Lower leg skin (tissue), 3 donors: ENCODE measurements at regions not wholly inside any gene's neighbourhood (a gene's known extent, or its start where the extent isn't known, plus 50 kb on each side); places are given as distances from the start of the nearest gene placed in this dataset.

ENCODE experiments used
- CTCF ChIP-seq, 3 donors: fragments of 450-650 bp; IDR thresholded peaks; one replicate each; pipeline ENCODE4 v1.5.1; 2016; ENCODE audit warnings: antibody characterized with exemption in 3 of 3, mild to moderate bottlenecking in 3 of 3, moderate library complexity in 2 of 3
- POLR2A ChIP-seq, 2 donors: fragments of 450-650 bp; IDR thresholded peaks; one replicate each; pipeline ENCODE4 v1.6.1; 2016 to 2017; ENCODE audit warnings: antibody characterized with exemption in 2 of 2, mild to moderate bottlenecking in 1 of 2, moderate library complexity in 1 of 2

GRCh38 chr18:75904416-75904815 lies 476.9 kb upstream of the SMIM21 start:
- TF ChIP-seq CTCF (IDR thresholded peaks at IDR 0.05): no peak
- TF ChIP-seq POLR2A (IDR thresholded peaks at IDR 0.05): no peak
